Sigmoid colon (tissue), 4 donors: ENCODE measurements at regions not wholly inside any gene's neighbourhood (a gene's known extent, or its start where the extent isn't known, plus 50 kb on each side); places are given as distances from the start of the nearest gene placed in this dataset.

ENCODE experiments used
- EP300 ChIP-seq, 4 donors: sonication (generic); formaldehyde crosslinking; IDR thresholded peaks; one replicate each; pipeline ENCODE4 v1.6.1; 2017; ENCODE audit warnings: antibody characterized with exemption in 4 of 4
- POLR2A ChIP-seq, 2 donors: fragments of 450-650 bp; IDR thresholded peaks; one replicate each; pipeline ENCODE4 v1.6.1; 2016; ENCODE audit warnings: antibody characterized with exemption in 2 of 2, mild to moderate bottlenecking in 2 of 2, moderate library complexity in 2 of 2
- POLR2AphosphoS5 ChIP-seq, 4 donors: sonication (generic); formaldehyde crosslinking; IDR thresholded peaks; one replicate each; pipeline ENCODE4 v1.6.1; 2017; ENCODE audit warnings: antibody characterized with exemption in 4 of 4
- TF ChIP-seq, protein P1 (sequence below), 4 experiments: fragments of 450-650 bp in 3 of 4; fragments of 200-600 bp in 1 of 4; IDR thresholded peaks; one replicate each; pipeline ENCODE4 v1.5.1; 2016 to 2019; ENCODE audit warnings: antibody characterized with exemption in 4 of 4, mild to moderate bottlenecking in 3 of 4, moderate library complexity in 2 of 4

DNA sequence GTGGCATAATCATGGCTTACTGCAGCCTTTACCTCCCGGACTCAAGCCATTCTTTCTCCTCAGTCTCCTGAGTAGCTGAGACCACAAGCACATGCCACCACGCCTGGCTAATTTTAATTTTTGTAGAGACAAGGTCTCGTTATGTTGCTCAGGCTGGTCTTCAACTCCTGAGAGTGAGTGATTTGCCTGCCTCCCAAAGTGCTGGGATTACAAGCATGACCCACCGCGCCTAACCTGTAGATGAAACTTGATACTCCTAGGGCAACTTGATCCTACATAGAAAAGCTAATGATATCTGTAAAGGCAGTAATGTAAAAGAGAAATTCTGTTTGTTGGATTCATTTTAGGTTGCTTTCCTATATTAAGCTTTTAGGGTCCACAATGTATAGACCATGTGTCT is 391.9 kb upstream of the THRB start:
- TF ChIP-seq POLR2AphosphoS5 (IDR thresholded peaks at IDR 0.05) (no peak), POLR2A (IDR thresholded peaks at IDR 0.05) (no peak), EP300 (IDR thresholded peaks at IDR 0.05) (no peak)
- TF ChIP-seq, protein P1, sequence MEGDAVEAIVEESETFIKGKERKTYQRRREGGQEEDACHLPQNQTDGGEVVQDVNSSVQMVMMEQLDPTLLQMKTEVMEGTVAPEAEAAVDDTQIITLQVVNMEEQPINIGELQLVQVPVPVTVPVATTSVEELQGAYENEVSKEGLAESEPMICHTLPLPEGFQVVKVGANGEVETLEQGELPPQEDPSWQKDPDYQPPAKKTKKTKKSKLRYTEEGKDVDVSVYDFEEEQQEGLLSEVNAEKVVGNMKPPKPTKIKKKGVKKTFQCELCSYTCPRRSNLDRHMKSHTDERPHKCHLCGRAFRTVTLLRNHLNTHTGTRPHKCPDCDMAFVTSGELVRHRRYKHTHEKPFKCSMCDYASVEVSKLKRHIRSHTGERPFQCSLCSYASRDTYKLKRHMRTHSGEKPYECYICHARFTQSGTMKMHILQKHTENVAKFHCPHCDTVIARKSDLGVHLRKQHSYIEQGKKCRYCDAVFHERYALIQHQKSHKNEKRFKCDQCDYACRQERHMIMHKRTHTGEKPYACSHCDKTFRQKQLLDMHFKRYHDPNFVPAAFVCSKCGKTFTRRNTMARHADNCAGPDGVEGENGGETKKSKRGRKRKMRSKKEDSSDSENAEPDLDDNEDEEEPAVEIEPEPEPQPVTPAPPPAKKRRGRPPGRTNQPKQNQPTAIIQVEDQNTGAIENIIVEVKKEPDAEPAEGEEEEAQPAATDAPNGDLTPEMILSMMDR (IDR thresholded peaks at IDR 0.05): no peak
